ENCODE measurements at regions not wholly inside any gene's neighbourhood (a gene's known extent, or its start where the extent isn't known, plus 50 kb on each side); places are given as distances from the start of the nearest gene placed in this dataset.
A peak's percentile ranks its signal among the peaks of the same experiment; 100 is the strongest.

- no peak for DNase-seq
These were observed 61.6 kb downstream of the LSM5 start for GRCh38 chr7:32428546-32428945.

- DNase-seq, result no peak
These were observed 62.4 kb downstream of the LSM5 start for GRCh38 chr7:32427769-32428291.

GRCh38 chr7:32416846-32417245 lies 73.3 kb downstream of the LSM5 start:
- DNase-seq, result no peak

- DNase-seq, result no peak
These were observed 74.2 kb downstream of the LSM5 start for GRCh38 chr7:32415936-32416335.

GRCh38 chr7:32415519-32415918 lies 74.7 kb downstream of the LSM5 start:
- no peak for DNase-seq

GRCh38 chr7:32412471-32412870 lies 77.7 kb downstream of the LSM5 start:
- DNase-seq, result no peak

GRCh38 chr7:32410545-32410944 lies 79.6 kb downstream of the LSM5 start:
- DNase-seq, result no peak

- DNase-seq, result no peak
These were observed 83.8 kb downstream of the LSM5 start for GRCh38 chr7:32406386-32406785.

- no peak for DNase-seq
These were observed 86.5 kb downstream of the LSM5 start for GRCh38 chr7:32403463-32404229.

- DNase-seq, result no peak
These were observed 89.5 kb downstream of the LSM5 start for GRCh38 chr7:32400676-32401075.

GRCh38 chr7:32399311-32399710 lies 90.9 kb downstream of the LSM5 start:
- DNase-seq, result no peak

GRCh38 chr7:32395168-32395567 lies 95.0 kb downstream of the LSM5 start:
- no peak for DNase-seq

GRCh38 chr7:32393861-32394260 lies 96.3 kb downstream of the LSM5 start:
- DNase-seq, result no peak

GRCh38 chr7:32390210-32390609 lies 100.0 kb downstream of the LSM5 start:
- DNase-seq, result no peak

- DNase-seq, result no peak
These were observed 104.7 kb downstream of the LSM5 start for GRCh38 chr7:32385316-32385956.

- no peak for DNase-seq
These were observed 109.1 kb downstream of the LSM5 start for GRCh38 chr7:32381024-32381601.

GRCh38 chr7:32379510-32380112 lies 110.6 kb downstream of the LSM5 start:
- no peak for DNase-seq

GRCh38 chr7:32378988-32379387 lies 111.2 kb downstream of the LSM5 start:
- no peak for DNase-seq

GRCh38 chr7:32364581-32364980 lies 125.6 kb downstream of the LSM5 start:
- DNase-seq, result no peak

GRCh38 chr7:32360127-32360526 lies 130.1 kb downstream of the LSM5 start:
- DNase-seq, result no peak

GRCh38 chr7:32357535-32358277 lies 132.5 kb downstream of the LSM5 start:
- DNase-seq, result peak in 1 of 2 experiments; percentile 19

GRCh38 chr7:32347244-32347828 lies 142.8 kb downstream of the LSM5 start:
- no peak for DNase-seq
